SK-N-SH treated with all-trans-retinoic acid at 6 μM for 48 hours (cell line): ENCODE measurements at regions not wholly inside any gene's neighbourhood (a gene's known extent, or its start where the extent isn't known, plus 50 kb on each side); places are given as distances from the start of the nearest gene placed in this dataset.

Source experiments
- ATAC-seq: fragments of 200-7000 bp; cut with Tn5 transposase; 3 replicates; pipeline ENCODE4 v1.9.1; 2020; ENCODE audit warnings: mild to moderate bottlenecking, moderate library complexity
- ARNTL ChIP-seq: fragments of 450-650 bp; formaldehyde crosslinking; IDR thresholded peaks from 2 replicates; pipeline ENCODE4 v1.5.0; 2020; ENCODE audit warnings: low read depth, mild to moderate bottlenecking, moderate library complexity, borderline replicate concordance
- BACH2 ChIP-seq: fragments of 250-450 bp; sonication (Bioruptor Pico); IDR thresholded peaks from 2 replicates; pipeline ENCODE4 v1.9.0; 2021; ENCODE audit warnings: mild to moderate bottlenecking, borderline replicate concordance
- CREB5 ChIP-seq: fragments of 250-450 bp; sonication (Bioruptor Pico); IDR thresholded peaks from 2 replicates; pipeline ENCODE4 v1.5.1; 2020; ENCODE audit warnings: low read depth, mild to moderate bottlenecking, moderate library complexity
- CSDC2 ChIP-seq: fragments of 250-450 bp; sonication (Bioruptor Pico); IDR thresholded peaks from 2 replicates; pipeline ENCODE4 v1.5.0; 2020; ENCODE audit warnings: mild to moderate bottlenecking, moderate library complexity
- CSRNP3 ChIP-seq: fragments of 250-450 bp; sonication (Bioruptor Pico); IDR thresholded peaks from 2 replicates; pipeline ENCODE4 v1.5.1; 2021; ENCODE audit warnings: mild to moderate bottlenecking, moderate library complexity
- ESRRG ChIP-seq: fragments of 250-450 bp; sonication (Bioruptor Pico); IDR thresholded peaks from 2 replicates; pipeline ENCODE4 v1.6.1; 2021; ENCODE audit warnings: mild to moderate bottlenecking
- ISL1 ChIP-seq: fragments of 250-450 bp; sonication (Bioruptor Pico); IDR thresholded peaks from 2 replicates; pipeline ENCODE4 v2.1.2; 2022; ENCODE audit warnings: mild to moderate bottlenecking, moderate library complexity
- OSR1 ChIP-seq: fragments of 250-450 bp; sonication (Bioruptor Pico); IDR thresholded peaks from 2 replicates; pipeline ENCODE4 v1.8.0; 2022; ENCODE audit warnings: moderate library complexity, mild to moderate bottlenecking, inconsistent platforms
- PATZ1 ChIP-seq: fragments of 250-450 bp; sonication (Bioruptor Pico); IDR thresholded peaks from 2 replicates; pipeline ENCODE4 v1.8.0; 2020; ENCODE audit warnings: mild to moderate bottlenecking, moderate library complexity, borderline replicate concordance
- POU6F1 ChIP-seq: fragments of 250-450 bp; sonication (Bioruptor Pico); IDR thresholded peaks from 2 replicates; pipeline ENCODE4 v1.8.0; 2021; ENCODE audit warnings: low read depth, mild to moderate bottlenecking, moderate library complexity, borderline replicate concordance
- PPARA ChIP-seq: fragments of 250-450 bp; sonication (Bioruptor Pico); IDR thresholded peaks from 2 replicates; pipeline ENCODE4 v1.5.0; 2020; ENCODE audit warnings: mild to moderate bottlenecking, borderline replicate concordance
- RARB ChIP-seq: fragments of 250-450 bp; sonication (Bioruptor Pico); IDR thresholded peaks from 2 replicates; pipeline ENCODE4 v1.8.0; 2021; ENCODE audit warnings: mild to moderate bottlenecking, moderate library complexity
- SNAI2 ChIP-seq: fragments of 250-450 bp; sonication (Bioruptor Pico); IDR thresholded peaks from 2 replicates; pipeline ENCODE4 v1.5.0; 2020; ENCODE audit warnings: mild to moderate bottlenecking, moderate library complexity
- TCF4 ChIP-seq: fragments of 250-450 bp; sonication (Bioruptor Pico); IDR thresholded peaks from 2 replicates; pipeline ENCODE4 v1.8.0; 2021; ENCODE audit warnings: mild to moderate bottlenecking, moderate library complexity, borderline replicate concordance
- TOX ChIP-seq: fragments of 250-450 bp; sonication (Bioruptor Pico); IDR thresholded peaks from 2 replicates; pipeline ENCODE4 v1.8.0; 2021; ENCODE audit warnings: mild to moderate bottlenecking, moderate library complexity, borderline replicate concordance
- TSHZ2 ChIP-seq: fragments of 250-450 bp; sonication (Bioruptor Pico); IDR thresholded peaks from 2 replicates; pipeline ENCODE4 v1.5.0; 2020; ENCODE audit warnings: mild to moderate bottlenecking, moderate library complexity
- ZC3H10 ChIP-seq: fragments of 250-450 bp; sonication (Bioruptor Pico); IDR thresholded peaks from 2 replicates; pipeline ENCODE4 v1.5.1; 2021; ENCODE audit warnings: mild to moderate bottlenecking, moderate library complexity
- ZFP30 ChIP-seq: fragments of 450-650 bp; formaldehyde crosslinking; IDR thresholded peaks from 2 replicates; pipeline ENCODE4 v1.5.0; 2022; ENCODE audit warnings: mild to moderate bottlenecking, moderate library complexity
- ZNF565 ChIP-seq: fragments of 450-650 bp; formaldehyde crosslinking; conservative IDR thresholded peaks from 2 replicates; pipeline ENCODE4 v1.5.0; 2020; ENCODE audit warnings: low read depth, mild to moderate bottlenecking, moderate library complexity
- ZNF70 ChIP-seq: fragments of 450-650 bp; formaldehyde crosslinking; IDR thresholded peaks from 2 replicates; pipeline ENCODE4 v1.5.0; 2020; ENCODE audit warnings: mild to moderate bottlenecking, moderate library complexity
- ZNF8 ChIP-seq: fragments of 450-650 bp; formaldehyde crosslinking; IDR thresholded peaks from 2 replicates; pipeline ENCODE4 v1.5.0; 2020; ENCODE audit warnings: mild to moderate bottlenecking, moderate library complexity

GRCh38 chr2:36137612-36138011 is 218.0 kb upstream of the CRIM1 start:
- ATAC-seq, result no peak

GRCh38 chr2:36134281-36134680 is 221.3 kb upstream of the CRIM1 start:
- TF ChIP-seq ESRRG (CRISPR knock-in tag), result no peak
- ATAC-seq, result no peak

More at GRCh38 chr2:36137612-36138011, 218.0 kb upstream of the CRIM1 start:
- TF ChIP-seq ZNF8 (CRISPR knock-in tag) (no peak), ZNF70 (CRISPR knock-in tag) (no peak), SNAI2 (CRISPR knock-in tag) (no peak), PATZ1 (CRISPR knock-in tag) (no peak), ZFP30 (CRISPR knock-in tag) (no peak), OSR1 (no peak), BACH2 (no peak), ZC3H10 (CRISPR knock-in tag) (no peak), ARNTL (no peak), TCF4 (CRISPR knock-in tag) (no peak), TSHZ2 (CRISPR knock-in tag) (no peak), CSDC2 (CRISPR knock-in tag) (no peak), TOX (CRISPR knock-in tag) (no peak), CREB5 (CRISPR knock-in tag) (no peak), ZNF565 (CRISPR knock-in tag) (no peak), ISL1 (CRISPR knock-in tag) (no peak), CSRNP3 (CRISPR knock-in tag) (no peak), POU6F1 (CRISPR knock-in tag) (no peak), PPARA (CRISPR knock-in tag) (no peak)
- TF ChIP-seq, all 23 proteins: peak for 0

GRCh38 chr2:36128359-36128758 is 227.2 kb upstream of the CRIM1 start:
- no peak for TF ChIP-seq TOX (CRISPR knock-in tag)

GRCh38 chr2:36125702-36126101 is 229.9 kb upstream of the CRIM1 start:
- ATAC-seq, result no peak
- TF ChIP-seq ZNF8 (CRISPR knock-in tag) (no peak), ARNTL (no peak), RARB (CRISPR knock-in tag) (no peak), BACH2 (no peak), TSHZ2 (CRISPR knock-in tag) (no peak), PATZ1 (CRISPR knock-in tag) (no peak), CSDC2 (CRISPR knock-in tag) (no peak)
- TF ChIP-seq, all 23 proteins: peak for 0

More at GRCh38 chr2:36128359-36128758, 227.2 kb upstream of the CRIM1 start:
- no peak for ATAC-seq
